ENCODE measurements at regions not wholly inside any gene's neighbourhood (a gene's known extent, or its start where the extent isn't known, plus 50 kb on each side); places are given as distances from the start of the nearest gene placed in this dataset.

DNA sequence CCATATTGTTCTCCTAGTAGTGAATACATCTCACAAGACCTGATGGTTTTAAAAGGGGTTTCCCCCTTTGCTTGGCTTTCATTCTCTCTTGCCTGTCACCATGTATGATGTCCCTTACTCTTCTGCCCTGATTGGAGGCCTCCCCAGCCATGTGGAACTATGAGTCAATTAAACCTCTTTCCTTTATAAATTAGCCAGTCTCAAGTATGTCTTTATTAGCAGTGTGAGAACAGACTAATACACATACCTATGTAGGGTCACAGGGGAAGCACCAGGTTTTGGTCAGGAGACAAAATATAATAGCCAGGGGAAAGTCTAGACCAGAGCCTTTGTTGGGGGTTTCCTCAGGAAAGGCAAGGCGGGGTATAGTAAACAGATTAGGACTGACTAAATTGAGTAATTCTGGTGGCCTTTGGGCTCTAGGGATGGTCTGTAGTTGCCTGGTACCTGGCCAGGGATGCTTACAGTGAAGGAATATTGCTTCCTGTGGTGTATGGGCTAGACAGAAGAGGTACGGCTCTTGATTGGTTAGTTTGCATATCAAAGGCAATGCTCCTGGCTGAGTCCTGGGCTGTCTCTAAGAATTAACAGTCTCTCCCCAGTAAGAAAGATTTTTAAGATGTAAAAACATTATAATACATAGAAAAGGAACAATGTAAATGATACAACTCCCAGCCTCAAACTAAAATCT is 254.5 kb downstream of the ELAVL2 start:
- TF ChIP-seq, protein P1, sequence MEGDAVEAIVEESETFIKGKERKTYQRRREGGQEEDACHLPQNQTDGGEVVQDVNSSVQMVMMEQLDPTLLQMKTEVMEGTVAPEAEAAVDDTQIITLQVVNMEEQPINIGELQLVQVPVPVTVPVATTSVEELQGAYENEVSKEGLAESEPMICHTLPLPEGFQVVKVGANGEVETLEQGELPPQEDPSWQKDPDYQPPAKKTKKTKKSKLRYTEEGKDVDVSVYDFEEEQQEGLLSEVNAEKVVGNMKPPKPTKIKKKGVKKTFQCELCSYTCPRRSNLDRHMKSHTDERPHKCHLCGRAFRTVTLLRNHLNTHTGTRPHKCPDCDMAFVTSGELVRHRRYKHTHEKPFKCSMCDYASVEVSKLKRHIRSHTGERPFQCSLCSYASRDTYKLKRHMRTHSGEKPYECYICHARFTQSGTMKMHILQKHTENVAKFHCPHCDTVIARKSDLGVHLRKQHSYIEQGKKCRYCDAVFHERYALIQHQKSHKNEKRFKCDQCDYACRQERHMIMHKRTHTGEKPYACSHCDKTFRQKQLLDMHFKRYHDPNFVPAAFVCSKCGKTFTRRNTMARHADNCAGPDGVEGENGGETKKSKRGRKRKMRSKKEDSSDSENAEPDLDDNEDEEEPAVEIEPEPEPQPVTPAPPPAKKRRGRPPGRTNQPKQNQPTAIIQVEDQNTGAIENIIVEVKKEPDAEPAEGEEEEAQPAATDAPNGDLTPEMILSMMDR (IDR thresholded peaks at IDR 0.05; ENCODE audit: unreplicated experiment): no peak
- Mint-ChIP-seq H3K27ac (ENCODE audit: low read depth, unreplicated experiment) (no peak overlapping the region), H3K4me3 (ENCODE audit: unreplicated experiment) (no peak overlapping the region), H3K27me3 (ENCODE audit: insufficient read depth, unreplicated experiment) (no peaks in the 10 kb centered on the region), H3K4me1 (ENCODE audit: insufficient read depth, unreplicated experiment) (no peaks in the 10 kb centered on the region), H3K9me3 (ENCODE audit: unreplicated experiment) (no peaks in the 10 kb centered on the region), H3K36me3 (ENCODE audit: insufficient read depth, unreplicated experiment) (no peaks in the 10 kb centered on the region)
- CTCF ChIA-PET: no interaction called here
- DNase-seq (ENCODE audit: unreplicated experiment): no peak
- intact Hi-C loops (cut with micrococcal nuclease): no loop called here
- BruUV-seq (replicated peaks): no TSS peak
- POLR2A ChIA-PET: no interaction called here

DNA sequence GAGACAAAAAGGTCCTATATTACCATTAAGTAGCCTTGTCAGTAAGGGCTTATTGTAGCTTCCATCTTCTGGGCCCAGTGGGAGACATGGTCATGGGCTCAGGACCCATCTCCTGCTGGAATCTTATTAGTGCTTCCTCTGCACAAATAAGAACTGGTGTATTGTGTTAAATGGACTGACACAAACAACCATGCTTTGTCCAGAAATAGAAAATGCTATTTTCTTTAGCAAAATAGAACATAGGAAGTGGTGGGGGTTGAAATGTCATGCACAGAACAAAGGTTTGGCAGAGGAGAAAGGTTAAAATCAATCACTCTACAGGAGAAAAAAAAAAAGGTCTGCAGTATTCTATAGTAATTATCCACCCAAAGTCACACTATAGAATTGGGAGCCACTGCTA is 252.2 kb downstream of the ELAVL2 start:
- Mint-ChIP-seq H3K36me3 (ENCODE audit: insufficient read depth, unreplicated experiment) (no peaks in the 10 kb centered on the region), H3K4me1 (ENCODE audit: insufficient read depth, unreplicated experiment) (no peaks in the 10 kb centered on the region), H3K4me3 (ENCODE audit: unreplicated experiment) (no peak overlapping the region), H3K27ac (ENCODE audit: low read depth, unreplicated experiment) (no peak overlapping the region), H3K27me3 (ENCODE audit: insufficient read depth, unreplicated experiment) (no peaks in the 10 kb centered on the region), H3K9me3 (ENCODE audit: unreplicated experiment) (no peaks in the 10 kb centered on the region)
- POLR2A ChIA-PET: no interaction called here
- TF ChIP-seq, protein P1 (IDR thresholded peaks at IDR 0.05; ENCODE audit: unreplicated experiment): no peak
- no peak for DNase-seq (ENCODE audit: unreplicated experiment)
- intact Hi-C loops (cut with micrococcal nuclease): no loop called here
- no TSS peak for BruUV-seq (replicated peaks)
- CTCF ChIA-PET: interaction anchor here (0.5 kb wide), 1 partner anchor 29 kb away, joined by 3 read pairs; no protein-coding TSS in a partner anchor

DNA sequence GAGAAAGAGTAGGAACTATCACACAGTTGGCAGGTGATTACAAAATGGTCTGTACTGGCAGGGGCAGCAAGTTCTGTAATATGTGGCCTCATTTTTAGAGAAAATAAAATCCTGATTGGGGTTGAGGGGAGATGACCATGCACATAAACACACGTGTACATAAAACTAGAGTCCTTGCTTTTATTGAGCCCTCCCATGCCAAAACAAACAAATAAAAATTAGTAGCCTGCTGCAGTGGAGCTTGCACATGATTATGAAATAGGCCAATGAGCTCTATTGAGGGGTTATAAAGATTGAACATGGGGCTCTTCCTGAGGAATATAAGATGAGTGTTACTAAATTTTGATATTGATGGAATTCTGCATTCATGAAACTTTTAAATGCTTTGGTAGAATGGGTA is 248.4 kb downstream of the ELAVL2 start:
- H3K27me3 Mint-ChIP-seq (ENCODE audit: insufficient read depth, unreplicated experiment): no peaks in the 10 kb centered on the region
- no peak overlapping the region for H3K4me3 Mint-ChIP-seq (ENCODE audit: unreplicated experiment)
- H3K36me3 Mint-ChIP-seq (ENCODE audit: insufficient read depth, unreplicated experiment): no peaks in the 10 kb centered on the region
- no peaks in the 10 kb centered on the region for H3K9me3 Mint-ChIP-seq (ENCODE audit: unreplicated experiment)
- H3K27ac Mint-ChIP-seq (ENCODE audit: low read depth, unreplicated experiment): no peak overlapping the region
- ChIA-PET POLR2A (no interaction called here), CTCF (no interaction called here)
- BruUV-seq (replicated peaks): no TSS peak
- H3K4me1 Mint-ChIP-seq (ENCODE audit: insufficient read depth, unreplicated experiment): peaks cover 6% of the 10 kb centered on the region
- intact Hi-C loops (cut with micrococcal nuclease): no loop called here
- DNase-seq (ENCODE audit: unreplicated experiment): no peak
- TF ChIP-seq, protein P1 (IDR thresholded peaks at IDR 0.05; ENCODE audit: unreplicated experiment): no peak

DNA sequence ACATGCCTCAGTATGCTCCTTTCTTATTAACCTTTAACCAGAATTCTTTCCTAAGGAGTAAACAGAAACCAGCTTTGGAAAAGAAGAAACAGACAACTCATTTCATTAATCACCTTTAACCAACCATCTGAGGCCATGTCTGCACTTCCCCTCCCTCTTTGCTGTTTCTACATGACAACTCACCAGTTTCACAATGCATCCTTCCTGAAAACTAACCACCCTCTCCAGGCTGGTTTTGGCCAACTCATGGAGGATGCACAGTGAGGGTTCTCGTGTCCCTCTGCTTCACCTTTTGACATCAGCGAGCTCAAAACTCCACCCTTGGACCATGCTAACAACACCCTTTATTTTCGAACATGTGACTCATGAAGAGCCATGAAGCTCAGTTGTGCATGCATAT is 244.1 kb downstream of the ELAVL2 start:
- BruUV-seq (replicated peaks): no TSS peak
- DNase-seq (ENCODE audit: unreplicated experiment): peak; percentile 46
- intact Hi-C loops (cut with micrococcal nuclease): no loop called here
- Mint-ChIP-seq H3K36me3 (ENCODE audit: insufficient read depth, unreplicated experiment) (no peaks in the 10 kb centered on the region), H3K4me3 (ENCODE audit: unreplicated experiment) (no peak overlapping the region), H3K27ac (ENCODE audit: low read depth, unreplicated experiment) (no peak overlapping the region), H3K27me3 (ENCODE audit: insufficient read depth, unreplicated experiment) (no peaks in the 10 kb centered on the region), H3K4me1 (ENCODE audit: insufficient read depth, unreplicated experiment) (peaks cover 6% of the 10 kb centered on the region), H3K9me3 (ENCODE audit: unreplicated experiment) (no peaks in the 10 kb centered on the region)
- TF ChIP-seq, protein P1 (IDR thresholded peaks at IDR 0.05; ENCODE audit: unreplicated experiment): no peak
- ChIA-PET POLR2A (no interaction called here), CTCF (no interaction called here)
